NOMO-1 (cell line): ENCODE measurements at regions not wholly inside any gene's neighbourhood (a gene's known extent, or its start where the extent isn't known, plus 50 kb on each side); places are given as distances from the start of the nearest gene placed in this dataset.

Experiments
- DNase-seq, 2 experiments: peaks; one replicate each; lab custom pipeline; 2025; ENCODE audit not compliant: unreplicated experiment in 2 of 2; lab: John Stamatoyannopoulos, UW

GRCh38 chr16:63617047-63617989 lies 1504.5 kb downstream of the CDH11 start:
- no peak for DNase-seq

GRCh38 chr16:63614429-63614828 lies 1507.4 kb downstream of the CDH11 start:
- DNase-seq = no peak

GRCh38 chr16:63613701-63614100 lies 1508.2 kb downstream of the CDH11 start:
- no peak for DNase-seq

DNA sequence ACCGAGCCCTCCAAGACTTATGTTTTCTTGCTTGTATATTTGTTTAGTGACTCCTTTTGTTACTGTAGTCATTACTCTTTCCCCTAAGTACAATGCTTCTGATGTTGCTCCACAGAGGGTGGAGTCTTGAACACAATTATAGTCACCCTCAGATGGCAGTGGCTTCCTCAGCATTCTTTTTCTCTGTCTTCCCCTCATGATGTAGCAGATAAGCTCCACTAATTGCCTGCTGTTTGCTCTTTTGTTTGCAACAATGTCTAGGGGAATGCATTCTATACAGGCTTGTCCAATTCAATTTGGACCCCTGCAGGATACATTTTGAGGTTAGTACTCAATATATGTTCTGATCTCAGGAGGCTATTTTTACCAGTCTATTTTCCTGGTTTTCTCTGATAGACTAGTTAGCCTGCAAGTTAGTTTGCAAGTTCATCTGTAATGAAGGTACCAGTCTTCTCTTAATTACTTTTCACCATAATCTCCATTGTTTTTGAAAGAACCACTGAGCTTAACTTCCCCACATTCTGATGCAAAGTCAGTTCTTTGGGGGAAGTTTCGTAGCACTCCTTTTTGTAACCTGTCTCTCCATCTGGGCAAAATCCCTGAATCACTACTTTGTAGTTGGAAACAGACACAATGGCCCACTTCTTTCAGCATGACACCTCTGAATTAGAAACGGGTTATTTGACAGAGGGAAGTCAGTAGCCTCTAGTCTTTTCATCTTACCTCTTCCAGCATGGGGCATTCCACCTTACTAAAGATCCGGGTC lies 1509.2 kb downstream of the CDH11 start:
- DNase-seq = no peak

DNA sequence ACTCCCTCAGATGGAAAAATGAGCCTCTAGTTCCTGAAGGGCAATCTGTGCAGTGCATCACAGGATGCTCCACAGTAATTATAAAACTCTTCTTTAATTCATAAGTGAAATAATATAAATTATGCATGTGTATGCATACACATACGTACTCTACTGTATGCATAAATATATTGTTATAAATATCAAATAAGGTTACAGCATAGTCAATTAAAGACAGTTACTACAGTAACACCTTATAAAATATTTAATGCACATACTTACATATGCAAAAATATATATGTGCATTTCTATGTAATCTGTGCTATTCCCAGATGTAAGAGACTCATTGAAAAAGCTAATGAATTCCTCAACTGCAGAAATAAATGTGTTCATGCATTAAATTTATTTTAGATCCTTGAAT lies 1515.1 kb downstream of the CDH11 start:
- DNase-seq = no peak

DNA sequence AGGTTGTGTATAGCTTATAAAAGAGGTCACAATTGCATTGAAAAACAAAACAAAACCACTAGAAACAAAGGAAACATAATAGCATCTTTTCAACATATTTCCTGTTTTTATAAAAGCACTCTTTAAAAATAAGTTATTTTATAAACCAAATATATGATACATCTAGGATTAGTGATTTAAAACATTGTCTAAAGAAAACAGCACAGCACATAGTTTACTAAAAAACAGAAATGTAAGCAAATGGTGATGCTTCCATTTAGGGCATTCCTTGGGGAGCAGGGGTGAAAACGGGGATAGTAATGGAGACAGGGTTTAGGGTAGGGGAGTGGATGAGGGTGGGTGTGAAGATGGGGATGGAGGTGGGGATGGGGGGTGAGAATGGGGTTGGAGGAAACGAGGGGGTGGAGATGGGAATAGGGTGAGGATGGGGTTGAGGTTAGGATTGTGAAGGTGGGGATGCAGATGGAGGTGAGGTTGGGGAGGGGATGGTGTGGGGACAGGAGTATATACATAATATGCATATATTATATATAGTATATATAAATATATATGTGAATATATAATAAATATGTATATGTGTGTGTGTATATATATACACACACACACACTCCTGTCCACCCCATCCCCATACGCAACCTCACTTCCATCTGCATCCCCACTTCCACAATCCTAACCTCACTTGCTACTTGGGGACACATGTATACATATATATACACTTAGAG lies 1519.5 kb downstream of the CDH11 start:
- no peak for DNase-seq

GRCh38 chr16:63596716-63597115 lies 1525.1 kb downstream of the CDH11 start:
- no peak for DNase-seq

DNA sequence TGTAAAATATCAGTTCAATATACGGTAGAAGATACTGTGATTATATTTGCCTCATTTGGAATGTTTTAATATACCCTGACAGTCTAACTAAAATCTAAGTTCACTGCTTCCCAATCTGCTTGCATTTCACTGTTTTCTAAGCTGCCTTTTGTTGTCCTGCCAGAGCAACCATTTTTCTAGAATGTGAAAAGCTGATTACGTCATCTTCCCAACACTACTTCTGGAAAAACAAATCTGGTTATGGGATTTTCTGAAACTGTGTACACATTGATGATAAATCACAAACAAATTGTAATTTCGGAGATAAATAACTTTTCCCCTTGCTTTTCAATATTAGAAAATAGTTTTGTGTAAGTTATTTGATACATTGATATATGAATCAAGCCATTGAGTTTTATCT lies 1529.0 kb downstream of the CDH11 start:
- DNase-seq = no peak

DNA sequence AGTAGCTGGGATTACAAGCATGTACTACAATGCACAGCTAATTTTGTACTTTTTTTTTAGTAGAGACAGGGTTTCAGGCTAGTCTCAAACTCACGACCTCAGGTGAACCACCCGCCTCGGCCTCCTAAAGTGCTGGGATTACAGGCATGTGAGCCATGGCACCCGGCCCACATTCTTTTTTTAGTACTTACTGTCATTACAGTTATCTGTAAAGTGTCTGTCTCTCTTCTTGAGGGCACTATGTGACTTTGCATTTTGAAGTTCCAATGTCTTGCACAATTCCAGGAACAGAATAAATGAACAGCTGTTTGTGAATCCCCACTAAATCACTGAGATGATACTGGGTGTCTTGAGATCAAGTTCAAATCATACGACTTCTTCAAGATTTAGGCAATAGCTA lies 1540.3 kb downstream of the CDH11 start:
- DNase-seq = no peak

GRCh38 chr16:63578791-63579190 lies 1542.6 kb upstream of the CDH8 start:
- DNase-seq = no peak

GRCh38 chr16:63577891-63578290 lies 1541.7 kb upstream of the CDH8 start:
- DNase-seq = no peak

- DNase-seq = no peak
Observed at GRCh38 chr16:63575041-63575440, 1538.8 kb upstream of the CDH8 start.

DNA sequence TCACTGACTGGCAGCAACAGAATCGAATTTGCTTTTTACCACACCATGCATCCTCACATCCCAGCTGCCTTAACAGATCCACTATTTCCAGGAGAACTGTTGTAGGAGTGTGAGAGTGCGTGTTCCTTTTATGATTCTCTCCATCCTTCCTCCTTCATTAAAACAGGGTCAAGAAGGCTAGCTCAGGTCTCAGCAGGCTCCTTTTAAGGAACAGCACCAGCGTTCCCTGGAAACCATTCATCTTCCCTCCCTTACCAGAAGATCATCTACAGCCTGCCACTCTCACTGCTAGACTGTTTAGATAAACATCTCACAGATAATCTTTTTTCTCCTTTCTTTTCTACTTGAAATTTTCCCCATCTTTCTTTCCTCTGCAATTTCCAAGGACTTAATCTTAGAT lies 1531.9 kb upstream of the CDH8 start:
- no peak for DNase-seq

GRCh38 chr16:63563819-63564505 lies 1527.7 kb upstream of the CDH8 start:
- DNase-seq = no peak

- no peak for DNase-seq
Observed at GRCh38 chr16:63553980-63554379, 1517.7 kb upstream of the CDH8 start.

GRCh38 chr16:63539276-63539675 lies 1503.0 kb upstream of the CDH8 start:
- no peak for DNase-seq

DNA sequence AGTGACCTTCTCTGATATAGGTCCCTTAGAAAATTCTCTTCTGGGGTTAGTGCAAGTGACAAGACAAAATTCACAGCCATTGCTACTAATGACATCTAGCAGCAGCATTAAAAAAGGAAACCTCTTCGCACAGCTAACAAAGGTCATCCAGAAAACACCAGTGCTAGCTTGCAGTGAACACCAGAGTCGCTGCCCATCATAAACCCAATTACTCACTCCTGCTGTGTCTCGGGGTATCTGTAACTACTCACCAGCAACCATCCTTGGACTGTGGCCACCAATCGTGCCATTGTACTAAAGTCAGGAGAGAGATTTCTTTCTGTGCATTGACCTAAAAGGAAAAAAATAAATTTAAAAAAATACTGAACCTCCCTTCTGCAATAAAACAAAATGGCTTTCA lies 1494.7 kb upstream of the CDH8 start:
- no peak for DNase-seq

GRCh38 chr16:63530208-63530607 lies 1494.0 kb upstream of the CDH8 start:
- no peak for DNase-seq

GRCh38 chr16:63527404-63527803 lies 1491.2 kb upstream of the CDH8 start:
- no peak for DNase-seq

GRCh38 chr16:63516394-63516793 lies 1480.2 kb upstream of the CDH8 start:
- DNase-seq = no peak

- no peak for DNase-seq
Observed at GRCh38 chr16:63512910-63513309, 1476.7 kb upstream of the CDH8 start.
